ENCODE measurements at regions not wholly inside any gene's neighbourhood (a gene's known extent, or its start where the extent isn't known, plus 50 kb on each side); places are given as distances from the start of the nearest gene placed in this dataset.

GRCh38 chr10:78567680-78568455 is 500.9 kb upstream of the ZMIZ1 start:
- Mint-ChIP-seq H3K9me3 (ENCODE audit: unreplicated experiment) (no peaks in the 10 kb centered on the region), H3K4me3 (ENCODE audit: unreplicated experiment) (no peak overlapping the region), H3K36me3 (ENCODE audit: low read depth, unreplicated experiment) (no peaks in the 10 kb centered on the region), H3K4me1 (ENCODE audit: unreplicated experiment) (peaks cover 7% of the 10 kb centered on the region), H3K27ac (ENCODE audit: unreplicated experiment) (no peak overlapping the region), H3K27me3 (ENCODE audit: unreplicated experiment) (peaks cover 3% of the 10 kb centered on the region)
- TF ChIP-seq CTCF (IDR thresholded peaks at IDR 0.05; ENCODE audit: unreplicated experiment): no peak
- DNase-seq (ENCODE audit: low spot score): no peak

- Mint-ChIP-seq H3K4me3 (ENCODE audit: unreplicated experiment) (no peak overlapping the region), H3K9me3 (ENCODE audit: unreplicated experiment) (no peaks in the 10 kb centered on the region), H3K36me3 (ENCODE audit: low read depth, unreplicated experiment) (no peaks in the 10 kb centered on the region), H3K27me3 (ENCODE audit: unreplicated experiment) (peaks cover 4% of the 10 kb centered on the region), H3K27ac (ENCODE audit: unreplicated experiment) (no peak overlapping the region), H3K4me1 (ENCODE audit: unreplicated experiment) (peaks cover 7% of the 10 kb centered on the region)
- no peak for TF ChIP-seq CTCF (IDR thresholded peaks at IDR 0.05; ENCODE audit: unreplicated experiment)
- no peak for DNase-seq (ENCODE audit: low spot score)
Observed at GRCh38 chr10:78568620-78569019, 500.1 kb upstream of the ZMIZ1 start.

GRCh38 chr10:78570633-78571235 is 498.0 kb upstream of the ZMIZ1 start:
- no peak for DNase-seq (ENCODE audit: low spot score)
- Mint-ChIP-seq H3K4me1 (ENCODE audit: unreplicated experiment) (peaks cover 7% of the 10 kb centered on the region), H3K36me3 (ENCODE audit: low read depth, unreplicated experiment) (no peaks in the 10 kb centered on the region), H3K4me3 (ENCODE audit: unreplicated experiment) (no peak overlapping the region), H3K9me3 (ENCODE audit: unreplicated experiment) (no peaks in the 10 kb centered on the region), H3K27me3 (ENCODE audit: unreplicated experiment) (peaks cover 8% of the 10 kb centered on the region), H3K27ac (ENCODE audit: unreplicated experiment) (no peak overlapping the region)
- no peak for TF ChIP-seq CTCF (IDR thresholded peaks at IDR 0.05; ENCODE audit: unreplicated experiment)

GRCh38 chr10:78571286-78571685 is 497.5 kb upstream of the ZMIZ1 start:
- TF ChIP-seq CTCF (IDR thresholded peaks at IDR 0.05; ENCODE audit: unreplicated experiment): no peak
- H3K27me3 Mint-ChIP-seq (ENCODE audit: unreplicated experiment): peaks cover 8% of the 10 kb centered on the region

GRCh38 chr10:78571891-78572290 is 496.9 kb upstream of the ZMIZ1 start:
- H3K27ac Mint-ChIP-seq (ENCODE audit: unreplicated experiment): no peak overlapping the region
- DNase-seq (ENCODE audit: low spot score): no peak
- H3K9me3 Mint-ChIP-seq (ENCODE audit: unreplicated experiment): no peaks in the 10 kb centered on the region
- H3K36me3 Mint-ChIP-seq (ENCODE audit: low read depth, unreplicated experiment): no peaks in the 10 kb centered on the region
- H3K4me1 Mint-ChIP-seq (ENCODE audit: unreplicated experiment): peaks cover 7% of the 10 kb centered on the region
- peaks cover 8% of the 10 kb centered on the region for H3K27me3 Mint-ChIP-seq (ENCODE audit: unreplicated experiment)
- no peak overlapping the region for H3K4me3 Mint-ChIP-seq (ENCODE audit: unreplicated experiment)
- TF ChIP-seq CTCF (IDR thresholded peaks at IDR 0.05; ENCODE audit: unreplicated experiment): no peak

More at GRCh38 chr10:78571286-78571685, 497.5 kb upstream of the ZMIZ1 start:
- no peak overlapping the region for H3K4me3 Mint-ChIP-seq (ENCODE audit: unreplicated experiment)
- no peak overlapping the region for H3K27ac Mint-ChIP-seq (ENCODE audit: unreplicated experiment)
- peaks cover 7% of the 10 kb centered on the region for H3K4me1 Mint-ChIP-seq (ENCODE audit: unreplicated experiment)
- H3K9me3 Mint-ChIP-seq (ENCODE audit: unreplicated experiment): no peaks in the 10 kb centered on the region
- no peak for DNase-seq (ENCODE audit: low spot score)
- no peaks in the 10 kb centered on the region for H3K36me3 Mint-ChIP-seq (ENCODE audit: low read depth, unreplicated experiment)
